OCI-LY3 (cell line): ENCODE measurements at regions not wholly inside any gene's neighbourhood (a gene's known extent, or its start where the extent isn't known, plus 50 kb on each side); places are given as distances from the start of the nearest gene placed in this dataset.

Experiments
- H2AFZ ChIP-seq: fragments of 200-600, 300-600 bp; shearing (Covaris generic); 2 replicates; pipeline ENCODE4 v1.6.0; 2014; ENCODE audit warnings: antibody characterized with exemption, low read depth, low read length
- H3K27ac ChIP-seq: fragments of 200-600, 300-600 bp; sonication (generic); 2 replicates; pipeline ENCODE4 v1.5.1; 2014; ENCODE audit warnings: mild to moderate bottlenecking, low read length, moderate library complexity, mixed read lengths
- H3K27me3 ChIP-seq: fragments of 200-600, 300-600 bp; sonication (generic); 2 replicates; pipeline ENCODE4 v1.6.1; 2014; ENCODE audit warnings: low read depth, low read length, mixed read lengths
- H3K36me3 ChIP-seq: fragments of 200-600, 300-600 bp; sonication (generic); replicated peaks from 2 replicates; pipeline ENCODE3; 2014; ENCODE audit warnings: low read depth, low read length, mixed read lengths
- H3K4me1 ChIP-seq: fragments of 300-600, 200-600 bp; sonication (generic); 2 replicates; pipeline ENCODE4 v1.6.1; 2014; ENCODE audit warnings: low read length, mixed read lengths
- H3K4me2 ChIP-seq: fragments of 200-600, 300-600 bp; sonication (generic); 2 replicates; pipeline ENCODE4 v1.6.1; 2014; ENCODE audit warnings: low read length, mixed read lengths
- H3K4me3 ChIP-seq: fragments of 300-600, 200-600 bp; sonication (generic); 2 replicates; pipeline ENCODE4 v1.5.1; 2014; ENCODE audit warnings: antibody characterized with exemption, mild to moderate bottlenecking, low read length, moderate library complexity
- H3K79me2 ChIP-seq: fragments of 300-600, 200-600 bp; shearing (Covaris generic); 2 replicates; pipeline ENCODE4 v1.6.1; 2014; ENCODE audit warnings: mild to moderate bottlenecking, low read length, mixed read lengths
- H3K9ac ChIP-seq: fragments of 300-600, 200-600 bp; shearing (Covaris generic); 2 replicates; pipeline ENCODE4 v1.6.0; 2014; ENCODE audit warnings: mild to moderate bottlenecking, low read length, moderate library complexity
- H3K9me3 ChIP-seq: fragments of 200-600, 300-600 bp; shearing (Covaris generic); 2 replicates; pipeline ENCODE4 v1.6.1; 2014; ENCODE audit warnings: low read length, mixed read lengths; ENCODE audit not compliant: insufficient read depth
- H4K20me1 ChIP-seq: fragments of 200-600, 300-600 bp; sonication (generic); 2 replicates; pipeline ENCODE4 v1.6.1; 2016; ENCODE audit warnings: low read length, mixed read lengths; ENCODE audit not compliant: insufficient read depth
- EZH2phosphoT487 ChIP-seq: fragments of 200-600 bp; shearing (Covaris generic); IDR thresholded peaks from 2 replicates; pipeline ENCODE4 v1.6.1; 2018; ENCODE audit warnings: antibody characterized with exemption, mixed run types, low read depth
- TF ChIP-seq, protein P1 (sequence below): fragments of 200-600, 300-600 bp; sonication (generic); IDR thresholded peaks from 2 replicates; pipeline ENCODE4 v1.5.1; 2014; ENCODE audit warnings: antibody characterized with exemption, low read length, low read depth

DNA sequence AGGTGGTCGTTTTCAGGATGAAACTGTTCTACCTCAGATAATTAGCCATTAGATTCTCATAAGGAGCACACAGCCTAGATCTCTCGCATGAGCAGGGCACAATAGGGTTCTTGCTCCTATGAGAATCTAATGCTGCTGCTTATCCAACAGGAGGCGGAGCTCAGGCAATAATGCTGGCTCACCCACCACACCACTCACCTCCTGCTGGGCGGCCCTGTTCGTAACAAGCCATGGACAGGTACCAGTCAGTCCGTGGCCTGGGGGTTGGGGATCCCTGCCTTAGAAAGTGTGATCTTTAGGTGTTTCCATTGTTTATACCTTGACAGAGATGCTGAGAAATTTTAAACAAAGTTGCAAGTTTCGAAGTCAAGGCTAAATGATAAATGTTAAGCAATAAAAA is 344.6 kb upstream of the HTR2A start:
- Histone ChIP-seq H4K20me1 (no peaks in the 10 kb centered on the region), H3K36me3 (no peaks in the 10 kb centered on the region), H3K9ac (no peak overlapping the region), H2AFZ (no peak overlapping the region), H3K4me1 (no peaks in the 10 kb centered on the region), H3K27ac (no peak overlapping the region), H3K79me2 (no peaks in the 10 kb centered on the region), H3K27me3 (no peaks in the 10 kb centered on the region), H3K9me3 (no peaks in the 10 kb centered on the region), H3K4me2 (no peak overlapping the region), H3K4me3 (no peak overlapping the region)
- no peak for TF ChIP-seq EZH2phosphoT487
- TF ChIP-seq, protein P1, sequence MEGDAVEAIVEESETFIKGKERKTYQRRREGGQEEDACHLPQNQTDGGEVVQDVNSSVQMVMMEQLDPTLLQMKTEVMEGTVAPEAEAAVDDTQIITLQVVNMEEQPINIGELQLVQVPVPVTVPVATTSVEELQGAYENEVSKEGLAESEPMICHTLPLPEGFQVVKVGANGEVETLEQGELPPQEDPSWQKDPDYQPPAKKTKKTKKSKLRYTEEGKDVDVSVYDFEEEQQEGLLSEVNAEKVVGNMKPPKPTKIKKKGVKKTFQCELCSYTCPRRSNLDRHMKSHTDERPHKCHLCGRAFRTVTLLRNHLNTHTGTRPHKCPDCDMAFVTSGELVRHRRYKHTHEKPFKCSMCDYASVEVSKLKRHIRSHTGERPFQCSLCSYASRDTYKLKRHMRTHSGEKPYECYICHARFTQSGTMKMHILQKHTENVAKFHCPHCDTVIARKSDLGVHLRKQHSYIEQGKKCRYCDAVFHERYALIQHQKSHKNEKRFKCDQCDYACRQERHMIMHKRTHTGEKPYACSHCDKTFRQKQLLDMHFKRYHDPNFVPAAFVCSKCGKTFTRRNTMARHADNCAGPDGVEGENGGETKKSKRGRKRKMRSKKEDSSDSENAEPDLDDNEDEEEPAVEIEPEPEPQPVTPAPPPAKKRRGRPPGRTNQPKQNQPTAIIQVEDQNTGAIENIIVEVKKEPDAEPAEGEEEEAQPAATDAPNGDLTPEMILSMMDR, result no peak

DNA sequence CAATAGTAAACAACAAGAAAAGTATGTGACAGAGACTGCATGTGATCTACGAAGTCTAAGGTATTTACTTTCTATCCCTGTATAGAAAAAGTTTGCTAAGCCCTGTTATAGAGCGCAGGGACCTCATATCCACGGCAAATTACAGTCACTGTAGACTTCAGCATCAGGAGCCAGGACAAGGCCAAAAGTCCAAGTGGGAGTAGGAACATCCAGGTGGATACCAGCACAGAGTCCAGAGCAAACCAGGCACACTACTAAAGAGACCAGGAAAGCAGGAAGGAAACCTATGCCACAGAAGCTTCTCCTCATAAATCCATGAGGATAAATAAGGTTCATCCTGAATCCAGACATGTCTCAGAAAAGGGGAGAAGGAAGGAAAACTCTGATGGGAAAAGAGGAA is 342.2 kb upstream of the HTR2A start:
- Histone ChIP-seq H3K27me3 (no peaks in the 10 kb centered on the region), H2AFZ (no peak overlapping the region), H3K9ac (no peak overlapping the region), H3K36me3 (no peaks in the 10 kb centered on the region), H3K4me2 (no peak overlapping the region), H3K9me3 (no peaks in the 10 kb centered on the region), H3K79me2 (no peaks in the 10 kb centered on the region), H3K27ac (no peak overlapping the region), H4K20me1 (no peaks in the 10 kb centered on the region), H3K4me1 (no peaks in the 10 kb centered on the region), H3K4me3 (no peak overlapping the region)
- TF ChIP-seq, protein P1, result no peak
- no peak for TF ChIP-seq EZH2phosphoT487

DNA sequence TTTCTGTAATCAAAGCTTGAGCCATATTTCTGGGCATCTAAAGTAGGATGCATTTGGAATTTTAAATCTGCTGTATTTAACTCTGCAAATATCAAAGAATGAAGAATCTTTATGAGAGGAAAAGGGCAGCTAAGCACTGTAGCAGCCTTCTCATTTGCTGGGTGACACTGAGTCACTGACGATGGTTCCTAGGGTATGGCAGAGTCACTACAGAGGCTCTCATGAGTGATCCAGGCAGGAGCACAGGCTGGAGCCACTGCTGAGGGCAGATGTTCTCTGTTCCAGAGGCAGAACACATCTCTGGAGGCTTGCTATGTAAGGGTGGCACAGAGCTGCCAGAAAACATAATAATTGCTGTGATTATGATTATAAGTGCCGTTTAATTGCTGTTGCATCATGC is 340.7 kb upstream of the HTR2A start:
- Histone ChIP-seq H3K4me1 (no peaks in the 10 kb centered on the region), H3K27me3 (no peaks in the 10 kb centered on the region), H4K20me1 (no peaks in the 10 kb centered on the region), H2AFZ (no peak overlapping the region), H3K9ac (no peak overlapping the region), H3K36me3 (no peaks in the 10 kb centered on the region), H3K4me2 (no peak overlapping the region), H3K9me3 (no peaks in the 10 kb centered on the region), H3K4me3 (no peak overlapping the region), H3K79me2 (no peaks in the 10 kb centered on the region), H3K27ac (no peak overlapping the region)
- TF ChIP-seq, protein P1, result no peak
- TF ChIP-seq EZH2phosphoT487, result no peak

DNA sequence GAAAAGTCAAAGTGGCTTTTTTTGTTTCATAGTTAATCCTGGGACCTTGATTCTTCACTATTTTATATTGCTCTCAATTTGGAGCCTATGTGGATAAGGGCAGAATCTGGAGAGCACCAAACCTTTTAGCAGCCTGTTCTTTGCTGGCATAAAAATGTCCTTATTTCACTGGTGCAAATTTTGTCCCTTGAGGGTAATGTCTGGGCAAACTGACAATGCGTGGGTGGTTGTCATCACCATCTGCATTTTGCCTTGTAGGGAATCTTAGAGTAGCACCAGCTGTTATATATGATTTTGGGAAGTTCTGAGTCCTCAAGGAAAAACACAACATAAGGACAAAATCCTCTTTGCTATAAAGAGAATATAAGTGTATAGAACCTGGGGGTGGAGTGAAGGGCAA is 336.9 kb upstream of the HTR2A start:
- Histone ChIP-seq H3K36me3 (no peaks in the 10 kb centered on the region), H4K20me1 (no peaks in the 10 kb centered on the region), H2AFZ (no peak overlapping the region), H3K9ac (no peak overlapping the region), H3K27ac (no peak overlapping the region), H3K9me3 (peaks cover 11% of the 10 kb centered on the region; the same call in 1 of the 2 replicates), H3K79me2 (no peaks in the 10 kb centered on the region), H3K27me3 (no peaks in the 10 kb centered on the region), H3K4me3 (no peak overlapping the region), H3K4me1 (no peaks in the 10 kb centered on the region), H3K4me2 (no peak overlapping the region)
- no peak for TF ChIP-seq EZH2phosphoT487
- TF ChIP-seq, protein P1, result no peak
